A549 (cell line): ENCODE measurements at regions not wholly inside any gene's neighbourhood (a gene's known extent, or its start where the extent isn't known, plus 50 kb on each side); places are given as distances from the start of the nearest gene placed in this dataset.
"Not testable (repeated sequence)": the region's sequence is repeated elsewhere in the genome, so short reads cannot be mapped to it uniquely, and the experiment has no call there.

Experiments
- BHLHE40 ChIP-seq: IDR thresholded peaks from 2 replicates; pipeline ENCODE4 v1.6.1; 2012; ENCODE audit warnings: low read depth, low read length, inconsistent platforms
- CBX8 ChIP-seq: fragments of 200-600 bp; sonication (generic); IDR thresholded peaks from 2 replicates; pipeline ENCODE4 v1.6.1; 2016
- CHD4 ChIP-seq: fragments of 200-600 bp; sonication (generic); IDR thresholded peaks from 2 replicates; pipeline ENCODE4 v1.6.1; 2016; ENCODE audit warnings: antibody characterized with exemption, mild to moderate bottlenecking, borderline replicate concordance
- CTCF ChIP-seq: fragments of >200 bp; sonication (Bioruptor Twin); formaldehyde crosslinking; IDR thresholded peaks from 3 replicates; pipeline ENCODE4 v1.5.1; 2016
- KDM1A ChIP-seq: fragments of 200-600 bp; sonication (generic); IDR thresholded peaks from 2 replicates; pipeline ENCODE4 v1.6.1; 2016; ENCODE audit warnings: low read depth, mild to moderate bottlenecking
- KDM5A ChIP-seq: fragments of 200-600 bp; sonication (generic); IDR thresholded peaks from 2 replicates; pipeline ENCODE4 v1.6.1; 2016; ENCODE audit warnings: antibody characterized with exemption, mild to moderate bottlenecking
- NR3C1 ChIP-seq: fragments of >200 bp; sonication (Bioruptor Twin); formaldehyde crosslinking; IDR thresholded peaks from 3 replicates; pipeline ENCODE4 v1.6.1; 2017
- POLR2A ChIP-seq: IDR thresholded peaks from 2 replicates; pipeline ENCODE4 v1.6.1; 2012; ENCODE audit warnings: mild to moderate bottlenecking, low read length
- RFX5 ChIP-seq: fragments of 450-650 bp; IDR thresholded peaks from 2 replicates; pipeline ENCODE4 v1.7.1; 2014; ENCODE audit warnings: antibody characterized with exemption, mild to moderate bottlenecking, moderate library complexity

- TF ChIP-seq KDM1A, NR3C1, CTCF, RFX5, BHLHE40, POLR2A, KDM5A, CHD4, CBX8: not testable (repeated sequence)
Measured at GRCh38 chr11:71707083-71707482, 124.4 kb upstream of the KRTAP5-11 start.
